HepG2 (cell line): ENCODE measurements at regions not wholly inside any gene's neighbourhood (a gene's known extent, or its start where the extent isn't known, plus 50 kb on each side); places are given as distances from the start of the nearest gene placed in this dataset.

Experiments
- ATAC-seq: fragments of 200-7000 bp; cut with Tn5 transposase; 3 replicates; pipeline ENCODE4 v1.9.1; 2020; ENCODE audit warnings: mild to moderate bottlenecking, moderate library complexity
- BruUV-seq: library from RNA; stranded (reverse); fragments of 400-500 nt; replicated peaks from 2 replicates; lab custom pipeline; 2021; lab: Mats Ljungman, UMichigan
- CTCF ChIA-PET: fragments of 300-600 bp; formaldehyde crosslinking; extraction: SDS; loops from one replicate; lab custom pipeline; 2021; ENCODE audit warnings: low total read pairs, inconsistent platforms, low intra/inter-chr PET ratio; lab: Yijun Ruan, JAX
- POLR2A ChIA-PET: fragments of 350-600 bp; sonication (Branson Sonifier 250); formaldehyde crosslinking; loops from one replicate; lab custom pipeline; 2020; ENCODE audit warnings: antibody characterized with exemption, inconsistent platforms; lab: Yijun Ruan, JAX
- DNase-seq: peaks from one replicate; pipeline ENCODE4 v3.0.0-alpha.2; 2015; ENCODE audit warnings: low spot score
- FAIRE-seq: peaks from 3 replicates; lab custom pipeline; 2011; peaks lifted over from hg19 to GRCh38; lab: Jason Lieb, UNC
- H2AFZ ChIP-seq: one replicate; pipeline ENCODE4 v1.6.1; 2011; ENCODE audit warnings: low read length, inconsistent platforms
- H3K27ac ChIP-seq: fragments of 300-600 bp; 3 replicates; pipeline ENCODE4 v1.8.0; 2011; ENCODE audit warnings: mixed run types, mild to moderate bottlenecking, mixed read lengths, low read length, inconsistent platforms; ENCODE audit not compliant: insufficient read depth; ENCODE audit errors: extremely low read length
- H3K27me3 ChIP-seq, 2 experiments: fragments of 200-600 bp in 1 of 2; 2 replicates in 1 of 2; 3 replicates in 1 of 2; pipeline versions ENCODE4 v1.6.0 to v1.8.0; 2011; ENCODE audit warnings: low read length in 2 of 2, mild to moderate bottlenecking in 2 of 2, moderate library complexity in 2 of 2, inconsistent platforms in 1 of 2; ENCODE audit not compliant: insufficient read depth in 2 of 2, control insufficient read depth in 1 of 2
- H3K36me3 ChIP-seq, 2 experiments: fragments of 200-600 bp in 1 of 2; replicated peaks in 1 of 2; 2 replicates in 1 of 2; 3 replicates in 1 of 2; pipeline versions ENCODE4 v1.5.1 to v1.8.0; 2011; ENCODE audit warnings: low read length in 2 of 2, inconsistent platforms in 1 of 2; ENCODE audit not compliant: insufficient read depth in 2 of 2, control insufficient read depth in 1 of 2
- H3K4me1 ChIP-seq: 2 replicates; pipeline ENCODE4 v1.5.1; 2012; ENCODE audit warnings: low read length, inconsistent platforms; ENCODE audit not compliant: insufficient read depth
- H3K4me2 ChIP-seq: 2 replicates; pipeline ENCODE4 v1.6.0; 2011; ENCODE audit warnings: low read depth, low read length, inconsistent platforms
- H3K4me3 ChIP-seq, 3 experiments: fragments of 200-600 bp in 1 of 3; sonication (generic), shearing (Covaris generic) in 1 of 3; replicated peaks in 1 of 3; 2 replicates each; pipeline ENCODE4 v1.5.1; 2011 to 2016; ENCODE audit warnings: low read length in 3 of 3, inconsistent platforms in 2 of 3, low read depth in 2 of 3, mild to moderate bottlenecking in 2 of 3, control low read depth in 1 of 3, mixed read lengths in 1 of 3; ENCODE audit not compliant: insufficient read depth in 1 of 3
- H3K79me2 ChIP-seq: one replicate; pipeline ENCODE4 v1.6.1; 2011; ENCODE audit warnings: low read length, inconsistent platforms; ENCODE audit not compliant: insufficient read depth
- H3K9ac ChIP-seq: 2 replicates; pipeline ENCODE4 v1.6.0; 2011; ENCODE audit warnings: mild to moderate bottlenecking, low read depth, low read length, inconsistent platforms; ENCODE audit not compliant: insufficient read depth
- H3K9me3 ChIP-seq: 2 replicates; pipeline ENCODE4 v1.5.1; 2012; ENCODE audit warnings: mild to moderate bottlenecking, low read length
- H4K20me1 ChIP-seq: 2 replicates; pipeline ENCODE4 v1.6.0; 2011; ENCODE audit warnings: inconsistent platforms, mild to moderate bottlenecking, low read length, moderate library complexity; ENCODE audit not compliant: insufficient read depth
- ZNF644 ChIP-seq: IDR thresholded peaks from 2 replicates; pipeline ENCODE4 v1.6.1; 2016; ENCODE audit warnings: low read depth
- WGBS: methylation state at CpG from one replicate; pipeline ENCODE4 v1.1.6; 2017; ENCODE audit warnings: low lambda C conversion rate; 5-methylcytosine and 5-hydroxymethylcytosine counted together
- in situ Hi-C: cut with HindIII; loops from 2 replicates; pipeline ENCODE4 v1.10.0; 2017; ENCODE audit warnings: low pct_unique_long_range_greater_than_20kb; ENCODE audit not compliant: extremely low pct_ligation_motif_present
- intact Hi-C: fragments of 100-400 bp; cut with micrococcal nuclease; formaldehyde crosslinking; loops from one replicate; pipeline ENCODE4 v1.10.0; 2022; ENCODE audit not compliant: unreplicated experiment
- TF ChIP-seq, protein P1 (sequence below): sonication (generic); formaldehyde crosslinking; IDR thresholded peaks from 2 replicates; pipeline ENCODE4 v1.4.0; 2020; ENCODE audit warnings: missing genetic modification reagents
- TF ChIP-seq, protein P2 (sequence below): sonication (generic); formaldehyde crosslinking; IDR thresholded peaks from 2 replicates; pipeline ENCODE4 v1.8.1; 2023; ENCODE audit warnings: mild to moderate bottlenecking, moderate library complexity, missing genetic modification reagents
- TF ChIP-seq, protein P3 (sequence below): IDR thresholded peaks from 2 replicates; pipeline ENCODE4 v1.6.1; 2018; ENCODE audit warnings: missing genetic modification reagents

DNA sequence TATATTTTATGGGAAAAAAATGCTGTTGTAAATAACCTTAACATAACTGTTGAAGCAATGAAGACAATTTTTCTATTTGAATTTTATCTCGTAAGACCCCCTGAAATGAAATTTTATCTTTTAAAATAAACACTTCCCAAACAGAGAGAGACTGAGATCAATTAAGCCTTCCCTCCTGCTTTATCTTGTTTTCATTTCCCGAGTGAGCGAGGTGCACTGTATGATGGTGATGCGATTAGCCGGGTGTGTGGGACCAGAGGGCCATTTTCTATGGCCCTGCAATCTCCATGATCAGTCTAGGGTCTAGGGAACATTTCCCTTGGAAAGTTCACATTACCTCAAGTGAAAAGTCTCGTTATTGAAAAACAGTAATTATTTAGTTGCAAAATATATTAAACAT, 134.1 kb upstream of the MID1 start:
- FAIRE-seq (no peak), ATAC-seq (no peak), DNase-seq (no peak)
- ChIA-PET CTCF (no interaction called here), POLR2A (no interaction called here)
- BruUV-seq, result no TSS peak
- Histone ChIP-seq H3K27ac (no peak overlapping the region), H3K9me3 (no peaks in the 10 kb centered on the region), H2AFZ (no peak overlapping the region), H3K4me2 (no peak overlapping the region), H3K36me3 (no peaks in the 10 kb centered on the region), H3K4me1 (no peaks in the 10 kb centered on the region), H3K27me3 (no peaks in the 10 kb centered on the region), H3K9ac (no peak overlapping the region), H3K4me3 (no peak overlapping the region), H3K79me2 (no peaks in the 10 kb centered on the region), H4K20me1 (no peaks in the 10 kb centered on the region)
- TF ChIP-seq, protein P1, sequence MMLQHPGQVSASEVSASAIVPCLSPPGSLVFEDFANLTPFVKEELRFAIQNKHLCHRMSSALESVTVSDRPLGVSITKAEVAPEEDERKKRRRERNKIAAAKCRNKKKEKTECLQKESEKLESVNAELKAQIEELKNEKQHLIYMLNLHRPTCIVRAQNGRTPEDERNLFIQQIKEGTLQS (CRISPR knock-in tag), result no peak
- TF ChIP-seq, protein P2, sequence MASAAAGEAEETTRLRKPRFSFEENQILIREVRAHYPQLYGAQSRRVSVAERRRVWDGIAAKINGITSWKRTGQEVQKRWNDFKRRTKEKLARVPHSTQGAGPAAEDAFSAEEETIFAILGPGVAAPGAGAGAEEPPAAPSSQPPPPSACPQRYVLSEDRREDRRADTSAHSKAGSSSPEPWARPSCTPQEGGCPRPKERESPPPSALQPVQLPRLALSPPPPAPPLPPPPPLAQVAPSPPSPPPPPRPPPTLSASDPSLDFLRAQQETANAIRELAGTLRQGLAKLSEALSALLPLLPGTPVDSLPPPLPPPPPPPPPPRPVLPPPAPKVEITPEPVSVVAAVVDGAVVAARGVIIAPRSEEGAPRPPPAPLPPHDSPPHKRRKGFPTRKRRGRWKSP (CRISPR knock-in tag), result no peak
- TF ChIP-seq, protein P3, sequence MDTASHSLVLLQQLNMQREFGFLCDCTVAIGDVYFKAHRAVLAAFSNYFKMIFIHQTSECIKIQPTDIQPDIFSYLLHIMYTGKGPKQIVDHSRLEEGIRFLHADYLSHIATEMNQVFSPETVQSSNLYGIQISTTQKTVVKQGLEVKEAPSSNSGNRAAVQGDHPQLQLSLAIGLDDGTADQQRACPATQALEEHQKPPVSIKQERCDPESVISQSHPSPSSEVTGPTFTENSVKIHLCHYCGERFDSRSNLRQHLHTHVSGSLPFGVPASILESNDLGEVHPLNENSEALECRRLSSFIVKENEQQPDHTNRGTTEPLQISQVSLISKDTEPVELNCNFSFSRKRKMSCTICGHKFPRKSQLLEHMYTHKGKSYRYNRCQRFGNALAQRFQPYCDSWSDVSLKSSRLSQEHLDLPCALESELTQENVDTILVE (CRISPR knock-in tag), result no peak
- WGBS, result no CpG with 5 or more reads among the region's 6 CpGs
- intact Hi-C loops, result no loop called here
- in situ Hi-C loops, result no loop called here

DNA sequence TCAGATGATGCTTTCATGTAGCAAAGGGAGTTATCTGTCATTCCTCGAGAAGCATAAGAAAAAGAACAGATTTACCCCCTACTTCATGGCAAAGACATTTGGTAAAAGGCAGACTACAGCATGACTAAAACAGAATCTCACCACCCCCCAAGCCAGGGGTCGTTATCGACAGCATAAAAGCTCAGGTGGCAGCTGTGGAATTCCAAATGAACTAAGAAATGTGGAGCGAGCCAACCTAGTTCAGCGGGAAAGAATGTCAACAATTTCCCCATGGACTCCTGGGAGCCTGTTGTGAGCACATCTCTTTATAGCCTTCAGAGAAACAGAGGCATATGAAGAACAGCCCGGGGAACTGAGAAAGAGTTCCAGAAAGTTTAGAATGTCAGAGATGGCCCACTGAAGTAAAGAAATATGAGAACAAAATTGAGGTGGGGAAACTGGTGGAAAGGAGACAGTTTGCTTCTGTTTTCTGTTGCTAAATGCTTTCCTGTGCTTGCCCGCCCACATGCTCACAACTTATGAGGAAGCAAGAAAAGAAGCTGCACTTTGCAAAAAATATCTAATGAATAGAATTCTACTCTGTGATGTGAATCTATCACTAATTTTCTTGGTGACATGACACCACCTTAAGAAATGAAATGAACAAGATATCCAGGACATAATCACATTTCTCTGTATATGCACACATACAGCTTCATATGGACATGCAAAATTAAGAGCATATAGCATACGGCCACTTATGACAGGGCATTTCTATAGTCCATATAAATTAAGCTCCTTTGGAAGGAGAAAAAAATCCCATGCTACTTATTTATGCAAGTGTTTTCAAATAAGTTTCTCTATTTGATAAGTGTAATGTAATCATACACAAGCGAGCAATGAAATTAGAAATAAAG, 135.3 kb upstream of the MID1 start:
- no TSS peak for BruUV-seq
- H3K4me2 ChIP-seq, result no peak overlapping the region
- H3K27me3 ChIP-seq, result no peaks in the 10 kb centered on the region
- WGBS, result no CpG with 5 or more reads among the region's 9 CpGs
- no peaks in the 10 kb centered on the region for H3K79me2 ChIP-seq
- no peaks in the 10 kb centered on the region for H4K20me1 ChIP-seq
- CTCF ChIA-PET, result no interaction called here
- H3K27ac ChIP-seq, result no peak overlapping the region
- no peaks in the 10 kb centered on the region for H3K9me3 ChIP-seq
- H3K36me3 ChIP-seq, result no peaks in the 10 kb centered on the region
- DNase-seq (no peak), FAIRE-seq (no peak), ATAC-seq (no peak)
- H3K9ac ChIP-seq, result no peak overlapping the region
- POLR2A ChIA-PET, result no interaction called here
- in situ Hi-C loops, result no loop called here
- intact Hi-C loops, result no loop called here
- no peak for TF ChIP-seq ZNF644 (CRISPR knock-in tag)
- H2AFZ ChIP-seq, result no peak overlapping the region
- H3K4me3 ChIP-seq, result no peak overlapping the region
- no peaks in the 10 kb centered on the region for H3K4me1 ChIP-seq
